ENCODE measurements at regions not wholly inside any gene's neighbourhood (a gene's known extent, or its start where the extent isn't known, plus 50 kb on each side); places are given as distances from the start of the nearest gene placed in this dataset.

- no peak for TF ChIP-seq CTCF (conservative IDR thresholded peaks at IDR 0.05)
- TF ChIP-seq ZFX (IDR thresholded peaks at IDR 0.05), result no peak
Measured at GRCh38 chr12:131506426-131506825, 204.5 kb upstream of the SFSWAP start.
